ENCODE measurements at regions not wholly inside any gene's neighbourhood (a gene's known extent, or its start where the extent isn't known, plus 50 kb on each side); places are given as distances from the start of the nearest gene placed in this dataset.

DNA sequence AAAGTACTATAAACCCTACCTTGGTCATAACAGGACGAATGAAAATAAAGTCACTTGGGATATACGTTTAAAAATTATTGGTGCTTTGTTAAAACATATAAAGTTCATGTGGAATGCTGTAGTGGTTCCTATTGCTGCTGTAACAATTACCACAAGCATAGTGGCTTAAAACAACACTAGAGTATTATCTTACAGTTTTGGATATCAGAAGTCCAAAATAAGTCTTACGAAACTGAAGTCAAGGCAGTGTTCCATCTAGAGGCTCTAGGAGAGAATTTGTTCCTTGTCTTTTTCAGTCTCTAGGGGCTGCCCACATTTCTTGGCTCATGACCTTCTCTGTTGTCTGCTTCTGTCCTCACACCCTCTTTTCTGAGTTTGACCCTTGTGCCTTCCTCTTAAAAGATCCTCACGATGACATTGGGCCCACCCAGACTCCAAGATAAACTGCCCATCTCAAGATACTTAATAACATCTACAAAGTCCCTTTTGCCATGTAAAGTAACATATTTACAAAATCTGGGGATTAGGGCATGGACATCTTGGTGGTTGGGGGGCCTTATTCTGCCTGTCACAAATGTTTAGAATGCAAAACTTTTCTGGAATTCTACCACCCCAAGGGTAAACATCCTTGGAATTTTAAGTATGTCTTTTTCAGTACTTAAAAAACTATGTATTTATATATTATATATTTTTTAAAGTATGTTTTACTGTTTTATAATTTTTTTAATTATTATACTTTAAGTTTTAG lies 178.1 kb downstream of the ETNK1 start:
- H3K4me1 Mint-ChIP-seq = peaks cover 10% of the 10 kb centered on the region
- ChIA-PET CTCF (no interaction called here), POLR2A (no interaction called here)
- intact Hi-C loops (cut with micrococcal nuclease) = no loop called here
- ATAC-seq (ENCODE audit: low read depth) (no peak), DNase-seq (no peak)
- no peak overlapping the region for H3K27ac ChIP-seq (ENCODE audit: low read length in 2 of 2)
- no peaks in the 10 kb centered on the region for H3K27me3 ChIP-seq (replicated peaks in 1 of 4; ENCODE audit: control extremely low read depth in 1 of 4, control insufficient read depth in 3 of 4, insufficient read depth in 4 of 4, low read length in 3 of 4)
- no peak overlapping the region for H2AFZ ChIP-seq (ENCODE audit: insufficient read depth, low read depth, low read length, poor library complexity, severe bottlenecking)
- H3K36me3 ChIP-seq (replicated peaks in 1 of 2; ENCODE audit: control extremely low read depth in 1 of 2, control insufficient read depth in 1 of 2, extremely low read depth in 1 of 2, insufficient read depth in 2 of 2, low read length in 1 of 2) = no peaks in the 10 kb centered on the region
- no peak overlapping the region for H3K4me3 Mint-ChIP-seq
- H3K4me1 ChIP-seq (ENCODE audit: control insufficient read depth in 2 of 2, insufficient read depth in 2 of 2, low read length in 2 of 2) = no peaks in the 10 kb centered on the region
- H3K27me3 Mint-ChIP-seq = peaks cover 4% of the 10 kb centered on the region
- WGBS (ENCODE audit: insufficient coverage) = 100% methylated on average over 1 of the region's 4 CpGs
- H3K79me2 ChIP-seq (ENCODE audit: control insufficient read depth, insufficient read depth, low read length) = no peaks in the 10 kb centered on the region
- no peaks in the 10 kb centered on the region for H3K9me3 ChIP-seq (ENCODE audit: control extremely low read depth in 1 of 3, control insufficient read depth in 2 of 3, insufficient read depth in 1 of 3, low read length in 2 of 3)
- no peak overlapping the region for H3K9ac ChIP-seq (ENCODE audit: low read length)
- H3K9me3 Mint-ChIP-seq (ENCODE audit: insufficient read depth) = no peaks in the 10 kb centered on the region
- no peaks in the 10 kb centered on the region for H4K20me1 ChIP-seq (ENCODE audit: control insufficient read depth, insufficient read depth, low read length, poor library complexity, severe bottlenecking)
- no peak overlapping the region for H3K4me3 ChIP-seq (ENCODE audit: control extremely low read depth in 1 of 5, extremely low read depth in 1 of 5, insufficient read depth in 1 of 5, low read depth in 2 of 5, low read length in 4 of 5)
- TF ChIP-seq, protein P1, sequence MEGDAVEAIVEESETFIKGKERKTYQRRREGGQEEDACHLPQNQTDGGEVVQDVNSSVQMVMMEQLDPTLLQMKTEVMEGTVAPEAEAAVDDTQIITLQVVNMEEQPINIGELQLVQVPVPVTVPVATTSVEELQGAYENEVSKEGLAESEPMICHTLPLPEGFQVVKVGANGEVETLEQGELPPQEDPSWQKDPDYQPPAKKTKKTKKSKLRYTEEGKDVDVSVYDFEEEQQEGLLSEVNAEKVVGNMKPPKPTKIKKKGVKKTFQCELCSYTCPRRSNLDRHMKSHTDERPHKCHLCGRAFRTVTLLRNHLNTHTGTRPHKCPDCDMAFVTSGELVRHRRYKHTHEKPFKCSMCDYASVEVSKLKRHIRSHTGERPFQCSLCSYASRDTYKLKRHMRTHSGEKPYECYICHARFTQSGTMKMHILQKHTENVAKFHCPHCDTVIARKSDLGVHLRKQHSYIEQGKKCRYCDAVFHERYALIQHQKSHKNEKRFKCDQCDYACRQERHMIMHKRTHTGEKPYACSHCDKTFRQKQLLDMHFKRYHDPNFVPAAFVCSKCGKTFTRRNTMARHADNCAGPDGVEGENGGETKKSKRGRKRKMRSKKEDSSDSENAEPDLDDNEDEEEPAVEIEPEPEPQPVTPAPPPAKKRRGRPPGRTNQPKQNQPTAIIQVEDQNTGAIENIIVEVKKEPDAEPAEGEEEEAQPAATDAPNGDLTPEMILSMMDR (IDR thresholded peaks at IDR 0.05) = no peak
- TF ChIP-seq EZH2 (IDR thresholded peaks at IDR 0.05; ENCODE audit: borderline replicate concordance, insufficient read depth, low read depth, low read length, poor library complexity, severe bottlenecking) = no peak
- no peak overlapping the region for H3K4me2 ChIP-seq (replicated peaks; ENCODE audit: low read depth, low read length, poor library complexity, severe bottlenecking)
- H3K27ac Mint-ChIP-seq = no peak overlapping the region

DNA sequence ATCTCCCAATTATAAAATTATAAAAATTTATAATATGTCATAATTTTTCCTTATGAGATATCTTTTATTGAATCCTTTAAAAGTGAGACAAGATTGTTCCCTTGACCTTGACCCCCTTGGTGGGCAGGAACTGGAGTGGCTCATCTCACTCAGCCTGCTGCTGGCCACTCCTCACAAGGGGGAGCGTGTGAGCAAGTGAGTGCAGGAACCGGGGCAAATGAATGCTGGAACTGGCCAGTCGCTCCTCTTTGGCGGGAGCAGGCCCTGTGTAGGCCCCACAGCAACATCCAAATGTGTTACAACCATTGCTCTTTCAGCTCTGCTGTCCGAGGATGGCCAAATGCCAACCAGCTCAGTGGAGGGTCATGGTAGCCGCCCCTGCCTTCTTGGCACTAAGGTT lies 178.8 kb downstream of the ETNK1 start:
- TF ChIP-seq, protein P1 (IDR thresholded peaks at IDR 0.05) = no peak
- TF ChIP-seq EZH2 (IDR thresholded peaks at IDR 0.05; ENCODE audit: borderline replicate concordance, insufficient read depth, low read depth, low read length, poor library complexity, severe bottlenecking) = no peak
- DNase-seq (no peak), ATAC-seq (ENCODE audit: low read depth) (no peak)
- Mint-ChIP-seq H3K4me3 (no peak overlapping the region), H3K9me3 (ENCODE audit: insufficient read depth) (no peaks in the 10 kb centered on the region), H3K27me3 (peaks cover 4% of the 10 kb centered on the region), H3K4me1 (peaks cover 10% of the 10 kb centered on the region), H3K27ac (no peak overlapping the region)
- Histone ChIP-seq H4K20me1 (ENCODE audit: control insufficient read depth, insufficient read depth, low read length, poor library complexity, severe bottlenecking) (no peaks in the 10 kb centered on the region), H3K27ac (ENCODE audit: low read length in 2 of 2) (no peak overlapping the region), H2AFZ (ENCODE audit: insufficient read depth, low read depth, low read length, poor library complexity, severe bottlenecking) (no peak overlapping the region), H3K4me2 (replicated peaks; ENCODE audit: low read depth, low read length, poor library complexity, severe bottlenecking) (no peak overlapping the region), H3K9me3 (ENCODE audit: control extremely low read depth in 1 of 3, control insufficient read depth in 2 of 3, insufficient read depth in 1 of 3, low read length in 2 of 3) (no peaks in the 10 kb centered on the region), H3K9ac (ENCODE audit: low read length) (no peak overlapping the region), H3K79me2 (ENCODE audit: control insufficient read depth, insufficient read depth, low read length) (no peaks in the 10 kb centered on the region), H3K27me3 (replicated peaks in 1 of 4; ENCODE audit: control extremely low read depth in 1 of 4, control insufficient read depth in 3 of 4, insufficient read depth in 4 of 4, low read length in 3 of 4) (no peaks in the 10 kb centered on the region), H3K4me1 (ENCODE audit: control insufficient read depth in 2 of 2, insufficient read depth in 2 of 2, low read length in 2 of 2) (no peaks in the 10 kb centered on the region), H3K36me3 (replicated peaks in 1 of 2; ENCODE audit: control extremely low read depth in 1 of 2, control insufficient read depth in 1 of 2, extremely low read depth in 1 of 2, insufficient read depth in 2 of 2, low read length in 1 of 2) (no peaks in the 10 kb centered on the region), H3K4me3 (ENCODE audit: control extremely low read depth in 1 of 5, extremely low read depth in 1 of 5, insufficient read depth in 1 of 5, low read depth in 2 of 5, low read length in 4 of 5) (no peak overlapping the region)
- POLR2A ChIA-PET = no interaction called here
- CTCF ChIA-PET = no interaction called here
- intact Hi-C loops (cut with micrococcal nuclease) = no loop called here
- WGBS (ENCODE audit: insufficient coverage) = 95% methylated on average over 5 of the region's 6 CpGs

Measured in B cell (primary cell).